T1000 (cell line): ENCODE measurements at regions not wholly inside any gene's neighbourhood (a gene's known extent, or its start where the extent isn't known, plus 50 kb on each side); places are given as distances from the start of the nearest gene placed in this dataset.

Experiments
- DNase-seq: peaks from one replicate; lab custom pipeline; 2025; ENCODE audit warnings: mixed read lengths; lab: John Stamatoyannopoulos, UW

GRCh38 chr14:71287567-71287966, 380.3 kb downstream of the PCNX1 start:
- no peak for DNase-seq

DNA sequence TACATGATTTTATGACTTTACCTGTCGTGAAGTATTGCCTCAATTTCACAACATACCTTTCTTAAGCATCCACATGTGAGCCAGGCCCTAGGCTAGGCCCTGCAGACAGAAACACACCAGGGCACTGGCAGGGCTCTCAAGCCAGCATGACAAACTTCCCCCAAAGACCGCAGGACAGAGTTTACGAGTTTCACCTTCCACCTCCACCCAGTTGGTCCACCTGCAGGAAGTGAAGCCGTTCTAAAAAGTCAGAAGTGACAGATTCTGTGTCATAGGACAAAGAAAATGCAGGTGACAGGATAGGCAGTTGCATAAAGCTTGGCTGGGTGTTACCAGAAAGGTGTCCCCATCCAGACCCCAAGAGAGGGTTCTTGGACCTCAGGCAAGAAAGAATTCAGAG, 382.3 kb downstream of the PCNX1 start:
- no peak for DNase-seq

GRCh38 chr14:71290301-71290700, 383.0 kb downstream of the PCNX1 start:
- no peak for DNase-seq

- no peak for DNase-seq
These were observed 383.8 kb downstream of the PCNX1 start for GRCh38 chr14:71290960-71291466.

DNA sequence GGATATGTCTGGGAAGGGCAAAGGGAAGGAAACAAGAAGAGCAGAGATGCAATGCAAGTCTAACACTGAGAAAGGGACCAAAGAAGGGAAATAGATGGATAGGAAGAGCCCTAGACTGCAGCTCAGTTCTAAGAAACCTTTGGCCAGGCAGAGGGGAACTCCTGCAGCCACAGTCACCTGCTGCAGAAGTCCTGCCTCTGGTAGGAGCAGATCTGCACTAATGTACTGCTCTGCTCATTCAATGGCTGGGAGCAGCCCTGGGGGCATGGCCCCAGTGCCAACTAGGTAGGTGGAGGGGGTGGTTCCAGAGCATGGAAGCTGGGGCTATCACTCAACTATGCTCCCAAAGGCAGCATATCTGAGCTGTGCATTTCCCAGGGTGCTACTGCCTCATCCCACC, 388.9 kb downstream of the PCNX1 start:
- DNase-seq: no peak

DNA sequence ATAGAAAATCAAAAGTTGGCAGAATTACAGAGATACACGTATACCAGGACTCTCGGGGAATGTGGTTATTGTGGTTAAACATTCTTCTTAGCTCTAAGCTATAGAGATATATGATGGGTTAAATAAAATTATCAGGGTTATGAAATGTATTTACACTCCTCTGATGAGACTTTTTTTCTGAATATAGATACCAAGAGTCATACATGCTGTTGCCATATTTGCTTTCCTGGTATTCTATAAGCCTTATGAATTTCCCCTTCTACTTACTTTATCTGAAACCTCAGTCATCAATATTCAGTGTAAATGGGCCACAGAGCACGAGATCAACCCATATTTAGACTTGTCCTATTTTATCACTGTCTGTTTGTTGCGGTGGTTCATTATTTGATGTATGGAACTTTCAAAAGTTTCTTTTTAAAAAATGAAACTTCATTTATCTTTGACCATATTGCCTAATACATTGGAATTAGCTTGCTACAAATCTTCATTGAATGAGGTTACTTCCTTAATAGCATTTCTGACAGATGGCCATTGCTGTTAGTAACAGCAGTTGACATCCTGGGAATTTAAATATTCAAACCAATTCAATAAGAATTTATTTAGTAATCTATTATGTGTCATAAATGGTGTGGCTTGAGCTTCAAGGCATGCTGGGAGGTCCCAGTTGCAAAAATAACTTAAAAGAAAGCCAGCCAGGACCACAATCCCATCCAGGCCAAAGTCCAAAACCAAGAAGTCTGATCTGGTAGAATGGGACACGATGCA, 393.5 kb downstream of the PCNX1 start:
- no peak for DNase-seq

DNA sequence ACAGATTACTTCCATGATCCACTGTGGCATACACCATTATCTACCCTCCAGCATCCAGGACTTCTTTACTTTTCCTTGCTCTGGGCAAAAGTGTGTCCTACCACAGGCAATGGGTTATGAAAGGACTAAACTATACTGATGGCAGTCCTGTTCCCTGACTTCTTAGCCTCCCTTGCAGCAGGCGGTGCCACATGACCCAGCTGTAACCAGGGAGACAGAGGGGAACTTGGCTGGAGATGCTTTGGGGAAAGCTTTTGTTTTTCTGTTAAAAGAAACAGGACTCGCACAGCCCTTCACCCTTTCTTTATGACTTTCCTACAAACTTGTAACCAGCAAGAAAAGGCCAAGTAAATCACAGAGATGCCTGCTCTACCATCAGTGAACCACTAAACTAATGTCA, 394.4 kb downstream of the PCNX1 start:
- no peak for DNase-seq

DNA sequence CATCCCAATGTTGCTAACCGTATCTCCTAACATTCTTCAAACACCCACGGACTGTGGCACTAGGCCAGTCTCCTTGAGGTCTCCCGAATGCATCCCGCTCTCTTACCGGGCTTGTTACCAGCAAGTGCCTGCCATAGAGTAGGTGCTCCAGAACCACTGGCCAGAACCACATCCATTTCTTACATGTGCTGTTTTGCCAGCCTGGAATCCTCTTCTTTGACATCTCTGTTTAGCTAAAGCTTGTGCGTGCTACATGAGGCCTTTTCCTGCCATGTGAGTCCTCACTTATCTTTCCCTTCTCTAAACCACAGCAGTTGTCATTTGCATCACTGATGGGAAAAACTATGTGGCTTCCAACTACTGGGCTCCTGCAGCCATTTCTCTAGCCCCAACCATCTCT, 397.4 kb downstream of the PCNX1 start:
- no peak for DNase-seq

DNA sequence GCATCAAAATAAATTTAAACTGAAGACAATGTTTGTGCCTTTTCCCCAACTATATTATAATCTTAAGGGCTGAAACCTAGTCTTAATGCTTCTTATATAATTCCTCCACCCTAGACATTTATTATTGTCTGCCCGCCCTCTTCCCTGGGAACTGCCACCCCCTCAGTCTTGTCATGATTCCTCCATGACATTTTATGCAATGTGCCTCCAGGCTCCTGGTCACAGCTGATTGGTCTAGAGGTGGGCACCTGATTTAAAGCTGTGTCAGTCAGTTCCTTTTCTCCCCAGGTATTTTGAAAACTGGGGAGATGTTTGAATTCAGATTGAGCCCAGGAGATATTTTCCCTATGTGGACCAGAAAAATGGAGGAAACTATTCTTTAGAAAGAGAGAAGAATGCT, 401.4 kb downstream of the PCNX1 start:
- no peak for DNase-seq

GRCh38 chr14:71309756-71310155, 402.5 kb downstream of the PCNX1 start:
- DNase-seq: no peak

DNA sequence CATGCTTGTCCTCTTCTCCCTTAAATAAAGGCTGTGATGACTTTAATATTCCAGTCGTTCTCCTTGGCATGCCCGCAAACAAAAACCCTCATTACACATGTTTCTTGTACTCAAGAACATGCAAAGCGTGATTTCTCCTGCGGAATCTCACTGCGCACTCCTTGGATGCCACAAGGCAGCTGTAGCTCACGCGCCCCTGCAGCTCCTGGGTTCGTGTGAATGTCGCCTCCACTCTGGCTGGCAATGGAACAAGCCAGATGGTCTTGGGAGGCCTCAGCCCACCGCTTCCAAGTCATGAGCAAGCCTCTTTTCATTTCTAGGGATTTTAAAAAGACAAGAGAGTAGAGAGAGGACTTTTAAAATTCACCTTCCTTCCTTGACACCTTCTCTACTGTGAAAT, 403.8 kb downstream of the PCNX1 start:
- DNase-seq: no peak

- no peak for DNase-seq
These were observed 407.5 kb downstream of the PCNX1 start for GRCh38 chr14:71314717-71315116.

- no peak for DNase-seq
These were observed 410.3 kb downstream of the PCNX1 start for GRCh38 chr14:71317385-71318096.

DNA sequence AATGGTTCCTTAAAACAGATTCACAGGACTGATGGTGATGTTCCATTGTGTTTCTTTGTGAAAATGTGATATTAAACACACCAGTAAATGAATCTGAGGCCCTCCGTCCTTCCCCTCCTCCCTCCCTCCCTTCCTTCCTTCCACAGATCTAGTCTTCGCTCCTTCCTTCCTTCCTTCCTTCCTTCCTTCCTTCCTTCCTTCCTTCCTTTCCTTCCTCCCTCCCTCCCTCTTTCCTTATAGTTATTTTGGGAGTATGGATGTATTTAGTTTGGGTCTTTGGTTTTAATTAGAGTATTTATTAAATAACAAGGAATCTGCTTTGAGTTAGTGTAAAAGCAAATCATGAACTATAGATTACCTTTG, 410.8 kb downstream of the PCNX1 start:
- no peak for DNase-seq

DNA sequence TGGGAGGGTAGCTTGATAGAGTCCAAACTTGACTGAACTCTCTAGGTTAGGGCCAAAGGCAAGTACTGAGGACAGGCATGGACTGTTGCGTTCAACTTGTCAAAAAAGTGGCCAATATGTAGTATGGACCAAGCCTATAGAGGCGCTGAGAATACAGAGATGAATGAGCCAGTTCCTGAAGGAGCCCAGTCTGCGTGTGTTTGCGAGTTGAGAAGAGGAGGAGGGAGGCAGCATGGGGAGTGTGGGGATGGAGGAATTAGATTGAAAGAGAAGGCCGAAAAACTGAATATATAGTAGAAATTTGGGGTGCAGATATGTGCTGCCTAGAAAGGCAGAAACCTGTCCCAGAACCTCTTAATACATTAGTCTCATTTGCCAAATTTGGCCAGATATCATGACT, 412.4 kb downstream of the PCNX1 start:
- no peak for DNase-seq

DNA sequence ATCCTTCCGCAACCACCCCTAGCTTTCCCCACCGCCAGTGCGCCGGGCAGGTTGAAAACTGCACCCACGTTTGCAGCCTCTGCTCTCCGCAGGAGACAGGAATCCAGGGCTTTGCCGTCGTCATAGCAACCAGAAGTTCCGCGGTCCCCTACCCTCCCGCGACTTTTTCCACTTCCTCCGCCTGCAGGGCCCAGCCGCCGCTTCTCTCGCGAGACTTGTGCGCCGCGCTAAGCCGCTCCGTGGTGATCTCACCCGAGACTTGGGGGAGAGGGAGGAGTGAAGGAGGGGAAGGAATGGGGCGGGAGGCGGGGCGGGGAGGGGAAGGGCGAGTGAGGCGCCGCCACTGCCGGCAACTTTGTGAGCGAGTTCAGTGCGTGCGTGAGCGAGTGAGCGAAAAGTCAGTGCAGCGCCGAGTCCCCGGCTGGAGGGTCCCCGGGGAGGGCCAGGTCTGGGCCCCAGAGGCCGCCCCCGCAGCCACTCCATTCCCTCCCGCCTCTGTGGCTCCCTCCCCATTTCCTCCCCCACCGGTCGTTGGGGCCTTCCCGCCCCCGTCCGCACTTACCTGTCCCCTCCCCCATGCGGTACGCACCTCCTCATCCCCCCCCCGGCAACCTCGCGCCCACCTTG, 413.0 kb downstream of the PCNX1 start, which contains the start of gene SIPA1L1:
Gene SIPA1L1, plus strand, starts transcription at position 370 of the 627 bp plus-strand sequence.
- DNase-seq: peak; percentile 96

DNA sequence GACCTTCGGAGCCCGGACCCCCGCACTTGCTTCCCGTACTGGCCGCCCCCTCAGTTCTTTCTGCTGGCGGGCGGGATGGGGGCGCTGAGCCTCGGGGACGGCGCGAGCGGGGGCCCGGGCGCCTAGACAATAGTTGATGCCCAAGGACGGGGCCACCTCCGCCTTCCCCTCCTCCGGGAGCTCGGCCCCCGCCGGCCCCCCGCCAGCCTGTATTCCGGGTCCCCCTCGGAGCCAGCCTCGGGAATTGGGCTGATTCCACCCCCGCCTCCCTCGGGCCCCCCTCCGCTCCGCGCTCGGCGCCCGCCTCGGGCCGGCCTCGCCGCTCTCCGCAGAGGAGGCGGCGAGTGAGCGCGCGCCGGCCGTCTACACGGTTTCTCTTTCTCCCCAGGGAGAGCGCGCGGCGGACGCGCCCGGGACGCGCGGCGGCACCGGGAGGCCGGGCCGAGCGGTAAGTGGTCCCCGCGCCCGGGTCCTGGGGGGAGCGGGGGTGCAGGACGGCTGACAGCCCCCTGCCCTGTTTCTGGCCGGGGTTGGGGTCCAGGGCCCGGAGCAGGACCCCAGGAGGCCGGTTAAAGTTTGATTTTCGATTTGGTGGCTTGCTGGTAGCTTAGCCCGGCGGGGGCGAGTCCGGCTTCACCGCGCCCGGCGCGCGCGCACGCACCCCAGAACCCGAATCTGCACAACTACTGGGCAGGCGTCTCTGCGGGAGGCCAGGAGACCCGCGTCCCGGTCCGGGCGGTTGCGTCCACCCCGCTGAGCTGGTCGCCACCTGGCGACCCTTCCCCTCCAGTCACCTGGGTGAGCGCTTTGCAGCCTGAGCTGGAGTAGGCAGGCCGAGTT, 413.7 kb downstream of the PCNX1 start:
- DNase-seq: peak; percentile 16

DNA sequence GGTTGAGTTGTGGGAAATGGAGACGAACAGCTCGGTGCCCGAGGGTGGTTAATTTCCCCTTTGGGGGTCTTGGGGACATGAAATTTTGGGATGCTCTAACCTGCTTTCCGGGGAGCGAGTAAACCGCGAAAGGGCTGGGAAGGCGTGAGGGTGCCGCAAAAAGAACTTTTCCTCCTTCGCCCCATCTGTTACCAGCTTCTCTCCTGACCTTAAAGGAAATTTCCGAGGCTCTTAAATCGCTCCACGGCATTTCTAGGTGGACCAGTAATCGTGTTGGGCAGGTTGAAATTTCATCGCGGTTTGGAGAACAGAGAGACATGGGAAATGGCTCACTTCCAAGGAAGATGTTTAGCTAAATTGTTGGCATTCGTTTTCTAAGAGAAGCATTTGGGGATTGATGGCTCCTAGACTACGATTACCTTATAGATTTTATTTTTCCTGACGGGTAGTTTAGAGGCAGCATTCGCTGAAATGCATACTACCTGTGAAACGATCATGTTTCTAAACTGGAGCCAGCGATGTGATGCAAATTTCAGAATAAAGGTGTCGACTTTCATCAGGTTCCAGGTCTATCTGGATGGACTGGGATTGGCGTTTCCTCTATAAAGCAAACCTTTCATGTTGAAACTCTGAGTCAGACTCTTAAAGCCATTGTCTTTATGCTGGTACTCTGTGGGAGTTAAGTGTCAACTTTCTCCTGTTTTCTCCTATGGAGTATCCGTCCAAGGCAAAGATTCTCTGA, 414.5 kb downstream of the PCNX1 start:
- DNase-seq: no peak

DNA sequence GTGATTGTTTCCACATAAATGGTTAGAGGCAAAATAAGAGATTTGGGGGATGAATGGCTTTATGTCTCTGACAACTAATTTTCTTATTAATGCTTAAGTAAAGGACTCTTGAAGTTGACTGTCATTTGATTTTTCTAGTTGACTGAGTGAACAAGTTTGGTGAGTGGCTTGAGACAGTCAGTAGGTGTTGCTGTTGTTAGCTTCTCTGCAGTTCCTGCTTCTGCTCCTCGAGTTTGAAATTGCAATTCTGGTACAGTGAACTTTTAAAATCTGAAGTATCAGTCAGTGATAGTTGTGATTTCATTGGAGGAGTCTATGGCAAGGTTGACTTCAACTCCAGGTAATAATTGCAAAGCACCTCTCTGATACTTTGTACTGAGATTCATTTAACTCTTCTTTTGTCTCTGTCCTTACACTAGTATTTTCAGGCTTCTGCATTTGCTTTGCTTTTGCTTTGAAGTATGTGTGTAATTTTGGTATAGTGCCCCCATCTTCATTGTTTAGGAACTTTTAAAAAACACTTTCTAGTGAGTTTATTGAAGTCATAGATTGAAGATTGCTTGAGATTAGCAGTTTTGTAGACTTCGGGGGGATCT, 415.5 kb downstream of the PCNX1 start:
- no peak for DNase-seq

DNA sequence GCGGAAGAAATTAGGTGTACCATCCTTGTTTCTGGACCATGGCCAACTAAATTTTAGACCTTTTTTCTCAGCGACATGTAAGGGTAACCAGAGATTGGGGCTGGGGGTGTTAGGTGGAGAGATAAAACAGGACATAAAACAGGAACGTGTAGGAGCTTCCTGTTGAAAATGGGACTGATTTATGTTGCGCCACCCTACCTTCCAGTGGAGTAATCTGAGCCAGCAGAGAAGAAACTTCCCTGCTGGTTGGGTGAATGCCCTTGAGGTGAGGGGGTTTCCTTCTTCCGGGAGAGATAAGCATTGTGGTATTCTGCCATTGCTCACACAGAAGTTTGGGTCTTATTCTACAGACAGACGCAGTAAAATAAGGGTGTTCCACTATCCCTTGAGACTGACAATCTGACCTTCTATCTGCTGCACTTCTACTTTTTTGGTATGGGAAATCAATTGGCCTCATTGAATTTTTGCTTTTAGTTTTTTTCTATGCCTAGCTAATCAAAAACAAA, 417.6 kb downstream of the PCNX1 start:
- no peak for DNase-seq

DNA sequence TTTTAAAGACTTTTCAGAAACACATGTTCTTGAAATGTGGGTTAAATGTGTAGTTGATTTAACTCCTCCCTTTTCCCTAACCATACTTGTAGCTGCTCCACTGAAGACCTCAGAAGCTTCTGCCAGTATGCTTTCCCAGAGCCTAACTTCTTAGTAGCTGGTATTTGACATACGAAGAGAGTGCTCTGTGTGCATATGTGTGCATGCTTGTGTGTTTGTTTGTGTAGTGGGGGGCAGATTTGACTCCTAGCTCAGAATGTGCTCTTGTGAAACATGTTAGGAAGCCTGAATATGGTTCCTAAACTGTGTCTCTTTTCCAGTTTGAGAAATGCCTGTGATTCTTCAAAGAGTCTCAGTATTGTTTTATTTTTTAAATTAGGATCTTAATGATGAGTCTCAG, 420.4 kb downstream of the PCNX1 start:
- no peak for DNase-seq
